GM23338 (cell line): ENCODE measurements at regions not wholly inside any gene's neighbourhood (a gene's known extent, or its start where the extent isn't known, plus 50 kb on each side); places are given as distances from the start of the nearest gene placed in this dataset.

Source experiments
- ETS1 ChIP-seq: IDR thresholded peaks from 2 replicates; pipeline ENCODE4 v1.6.1; 2016; ENCODE audit warnings: antibody characterized with exemption
- EZH2 ChIP-seq: fragments of 200-600 bp; sonication (generic); IDR thresholded peaks from one replicate; pipeline ENCODE4 v1.8.0; 2017; ENCODE audit warnings: antibody characterized with exemption, mild to moderate bottlenecking, low read depth; ENCODE audit not compliant: unreplicated experiment
- EZH2phosphoT487 ChIP-seq: fragments of 200-600 bp; sonication (generic); IDR thresholded peaks from one replicate; pipeline ENCODE4 v1.8.1; 2018; ENCODE audit warnings: antibody characterized with exemption; ENCODE audit not compliant: unreplicated experiment
- JUNB ChIP-seq: IDR thresholded peaks from one replicate; pipeline ENCODE4 v1.6.1; 2016; ENCODE audit warnings: antibody characterized with exemption; ENCODE audit not compliant: unreplicated experiment
- POLR2AphosphoS5 ChIP-seq: IDR thresholded peaks from 2 replicates; pipeline ENCODE4 v1.6.1; 2016; ENCODE audit warnings: antibody characterized with exemption, low read depth
- REST ChIP-seq: IDR thresholded peaks from one replicate; pipeline ENCODE4 v1.6.1; 2018; ENCODE audit warnings: antibody characterized with exemption; ENCODE audit not compliant: unreplicated experiment
- STAT1 ChIP-seq: IDR thresholded peaks from one replicate; pipeline ENCODE4 v1.6.1; 2016; ENCODE audit warnings: antibody characterized with exemption; ENCODE audit not compliant: unreplicated experiment
- ZNF114 ChIP-seq: fragments of 250-450 bp; sonication (Bioruptor Pico); IDR thresholded peaks from 2 replicates; pipeline ENCODE4 v1.5.0; 2020; ENCODE audit warnings: mild to moderate bottlenecking, moderate library complexity
- ZNF331 ChIP-seq: fragments of 250-450 bp; sonication (Bioruptor Pico); IDR thresholded peaks from 2 replicates; pipeline ENCODE4 v1.5.0; 2020; ENCODE audit warnings: low read depth, mild to moderate bottlenecking, moderate library complexity
- TF ChIP-seq, protein P1 (sequence below), 2 experiments: fragments of 200-600 bp in 1 of 2; sonication (generic) in 1 of 2; conservative IDR thresholded peaks; 2 replicates each; pipeline versions ENCODE4 v1.5.1 to v1.6.1; 2016 to 2017; ENCODE audit warnings: antibody characterized with exemption in 2 of 2, low read depth in 2 of 2, mild to moderate bottlenecking in 2 of 2, moderate library complexity in 1 of 2

DNA sequence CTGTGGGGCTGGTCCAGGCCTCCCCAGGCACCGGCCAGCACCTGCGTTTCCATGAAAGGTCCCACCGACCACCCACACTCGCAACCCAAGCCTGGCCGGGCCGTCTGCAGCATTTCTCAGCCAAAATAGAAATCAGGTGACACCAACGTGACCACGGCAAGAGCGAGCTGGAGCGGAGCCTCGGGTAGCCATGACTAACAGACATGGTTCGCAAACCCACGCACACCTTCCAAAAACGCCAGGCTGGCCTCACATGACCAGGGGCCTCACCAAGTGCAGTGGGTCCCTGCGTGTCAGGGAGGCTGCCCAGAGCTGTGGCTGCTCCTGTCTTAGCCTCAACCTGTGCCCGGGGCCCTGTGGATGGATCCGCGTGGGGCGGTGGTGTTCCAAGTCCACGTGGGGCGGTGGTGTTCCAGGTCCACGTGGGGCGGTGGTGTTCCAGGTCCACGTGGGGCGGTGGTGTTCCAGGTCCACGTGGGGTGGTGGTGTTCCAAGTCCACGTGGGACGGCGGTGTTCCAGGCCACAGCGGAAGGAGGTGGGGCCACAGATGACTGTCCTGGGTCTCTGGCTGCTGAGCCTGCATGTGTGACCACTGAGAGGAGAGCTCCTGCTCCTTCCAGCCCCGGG lies 64.4 kb upstream of the ADGRA1 start:
- TF ChIP-seq, protein P1, sequence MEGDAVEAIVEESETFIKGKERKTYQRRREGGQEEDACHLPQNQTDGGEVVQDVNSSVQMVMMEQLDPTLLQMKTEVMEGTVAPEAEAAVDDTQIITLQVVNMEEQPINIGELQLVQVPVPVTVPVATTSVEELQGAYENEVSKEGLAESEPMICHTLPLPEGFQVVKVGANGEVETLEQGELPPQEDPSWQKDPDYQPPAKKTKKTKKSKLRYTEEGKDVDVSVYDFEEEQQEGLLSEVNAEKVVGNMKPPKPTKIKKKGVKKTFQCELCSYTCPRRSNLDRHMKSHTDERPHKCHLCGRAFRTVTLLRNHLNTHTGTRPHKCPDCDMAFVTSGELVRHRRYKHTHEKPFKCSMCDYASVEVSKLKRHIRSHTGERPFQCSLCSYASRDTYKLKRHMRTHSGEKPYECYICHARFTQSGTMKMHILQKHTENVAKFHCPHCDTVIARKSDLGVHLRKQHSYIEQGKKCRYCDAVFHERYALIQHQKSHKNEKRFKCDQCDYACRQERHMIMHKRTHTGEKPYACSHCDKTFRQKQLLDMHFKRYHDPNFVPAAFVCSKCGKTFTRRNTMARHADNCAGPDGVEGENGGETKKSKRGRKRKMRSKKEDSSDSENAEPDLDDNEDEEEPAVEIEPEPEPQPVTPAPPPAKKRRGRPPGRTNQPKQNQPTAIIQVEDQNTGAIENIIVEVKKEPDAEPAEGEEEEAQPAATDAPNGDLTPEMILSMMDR (conservative IDR thresholded peaks at IDR 0.05; ENCODE audit: low read depth in 2 of 2) = no peak
- no peak for TF ChIP-seq EZH2phosphoT487
- TF ChIP-seq STAT1 = no peak
- TF ChIP-seq EZH2 = no peak
- no peak for TF ChIP-seq REST
- no peak for TF ChIP-seq POLR2AphosphoS5
- TF ChIP-seq ETS1 = no peak
- no peak for TF ChIP-seq JUNB
- no peak for TF ChIP-seq ZNF331
- TF ChIP-seq ZNF114 (CRISPR knock-in tag) = no peak
